ENCODE measurements at regions not wholly inside any gene's neighbourhood (a gene's known extent, or its start where the extent isn't known, plus 50 kb on each side); places are given as distances from the start of the nearest gene placed in this dataset.

GRCh38 chr22:49595465-49596078, 232.1 kb downstream of the BRD1 start (continued):
- TF ChIP-seq ZNF280C (tag by site-specific recombination; IDR thresholded peaks at IDR 0.05) (no peak), ZXDB (tag by site-specific recombination; IDR thresholded peaks at IDR 0.05) (no peak), HOXC10 (CRISPR knock-in tag; IDR thresholded peaks at IDR 0.05) (no peak), ZNF175 (tag by site-specific recombination; IDR thresholded peaks at IDR 0.05) (no peak), ZNF549 (tag by site-specific recombination; IDR thresholded peaks at IDR 0.05) (no peak), INSM2 (tag by site-specific recombination; IDR thresholded peaks at IDR 0.05) (no peak), ZNF596 (tag by site-specific recombination; IDR thresholded peaks at IDR 0.05) (no peak), ZNF433 (tag by site-specific recombination; IDR thresholded peaks at IDR 0.05; ENCODE audit: low read depth) (no peak), BCL11A (tag by site-specific recombination; IDR thresholded peaks at IDR 0.05; ENCODE audit: low read depth) (no peak), ZNF660 (tag by site-specific recombination; IDR thresholded peaks at IDR 0.05) (no peak), SCRT2 (tag by site-specific recombination; IDR thresholded peaks at IDR 0.05) (no peak), ZNF354C (tag by site-specific recombination; IDR thresholded peaks at IDR 0.05; ENCODE audit: borderline replicate concordance, low read depth) (no peak), GLIS2 (tag by site-specific recombination; IDR thresholded peaks at IDR 0.05) (no peak), ZNF155 (tag by site-specific recombination; IDR thresholded peaks at IDR 0.05) (0 out of 2 replicates have a peak, but pooled peaks have one; percentile 77), ZNF621 (tag by site-specific recombination; IDR thresholded peaks at IDR 0.05) (0 out of 2 replicates have a peak, but pooled peaks have one; percentile 43), ZNF10 (tag by site-specific recombination; IDR thresholded peaks at IDR 0.05) (no peak), ZIC2 (tag by site-specific recombination; IDR thresholded peaks at IDR 0.05) (no peak), ZNF830 (tag by site-specific recombination; IDR thresholded peaks at IDR 0.05; ENCODE audit: low read depth) (no peak), OSR2 (tag by site-specific recombination; IDR thresholded peaks at IDR 0.05) (no peak), ZNF37A (tag by site-specific recombination; IDR thresholded peaks at IDR 0.05) (no peak), RBAK (tag by site-specific recombination; IDR thresholded peaks at IDR 0.05) (no peak), ZBTB10 (tag by site-specific recombination; IDR thresholded peaks at IDR 0.05) (no peak), HIC1 (tag by site-specific recombination; IDR thresholded peaks at IDR 0.05) (no peak), ZNF704 (tag by site-specific recombination; IDR thresholded peaks at IDR 0.05) (no peak), ZNF274 (IDR thresholded peaks at IDR 0.05; ENCODE audit: low read length) (no peak), ZNF274 (tag by site-specific recombination; IDR thresholded peaks at IDR 0.05; ENCODE audit: borderline replicate concordance) (no peak), ZNF670 (tag by site-specific recombination; IDR thresholded peaks at IDR 0.05; ENCODE audit: low read depth) (0 out of 2 replicates have a peak, but pooled peaks have one; percentile 54), ZNF16 (tag by site-specific recombination; IDR thresholded peaks at IDR 0.05; ENCODE audit: low read depth) (no peak), ATF2 (tag by site-specific recombination; IDR thresholded peaks at IDR 0.05; ENCODE audit: low read depth) (peak; percentile 66; the same call in 1 of the 2 replicates), ZNF76 (tag by site-specific recombination; IDR thresholded peaks at IDR 0.05; ENCODE audit: borderline replicate concordance, low read depth) (no peak)
